Lower lobe of right lung (tissue), 2 donors: ENCODE measurements at regions not wholly inside any gene's neighbourhood (a gene's known extent, or its start where the extent isn't known, plus 50 kb on each side); places are given as distances from the start of the nearest gene placed in this dataset.

Source experiments
- ATAC-seq, 2 donors: fragments of 200-7000 bp; cut with Tn5 transposase; one replicate each; pipeline ENCODE4 v1.9.1; 2020 to 2022; ENCODE audit warnings: mild to moderate bottlenecking in 2 of 2, moderate library complexity in 2 of 2
- DNase-seq: peaks from one replicate; pipeline ENCODE4 v3.0.0-alpha.2; 2020
- H3K27ac ChIP-seq: fragments of 200-600 bp; one replicate; pipeline ENCODE4 v1.8.0; 2022
- H3K27me3 ChIP-seq: fragments of 200-600 bp; one replicate; pipeline ENCODE4 v1.8.0; 2022; ENCODE audit warnings: low read depth
- H3K36me3 ChIP-seq: fragments of 200-600 bp; one replicate; pipeline ENCODE4 v1.8.0; 2022; ENCODE audit warnings: mild to moderate bottlenecking
- H3K4me1 ChIP-seq: fragments of 200-600 bp; one replicate; pipeline ENCODE4 v1.8.0; 2022
- H3K4me3 ChIP-seq: fragments of 200-600 bp; one replicate; pipeline ENCODE4 v1.8.0; 2022; ENCODE audit warnings: mild to moderate bottlenecking
- H3K9me3 ChIP-seq: fragments of 200-600 bp; one replicate; pipeline ENCODE4 v1.8.0; 2022
- CTCF ChIP-seq: fragments of 200-600 bp; IDR thresholded peaks from one replicate; pipeline ENCODE4 v1.8.0; 2022; ENCODE audit warnings: antibody characterized with exemption, mild to moderate bottlenecking
- intact Hi-C: fragments of 100-400 bp; cut with DNase I; formaldehyde crosslinking; loops from one replicate; pipeline ENCODE4 v1.11.0; 2022
- donor health status: DM: no; HTN: yes; CAD: no; lungs with severe emphysema.

- no peak for TF ChIP-seq CTCF
- Histone ChIP-seq H3K36me3 (no peaks in the 10 kb centered on the region), H3K27ac (no peak overlapping the region), H3K27me3 (no peaks in the 10 kb centered on the region), H3K9me3 (no peaks in the 10 kb centered on the region), H3K4me1 (no peaks in the 10 kb centered on the region), H3K4me3 (no peak overlapping the region)
- ATAC-seq, result no peak
- no peak for DNase-seq
- intact Hi-C loops, result no loop called here
Measured at GRCh38 chr2:221006084-221006483, 566.0 kb downstream of the EPHA4 start.

DNA sequence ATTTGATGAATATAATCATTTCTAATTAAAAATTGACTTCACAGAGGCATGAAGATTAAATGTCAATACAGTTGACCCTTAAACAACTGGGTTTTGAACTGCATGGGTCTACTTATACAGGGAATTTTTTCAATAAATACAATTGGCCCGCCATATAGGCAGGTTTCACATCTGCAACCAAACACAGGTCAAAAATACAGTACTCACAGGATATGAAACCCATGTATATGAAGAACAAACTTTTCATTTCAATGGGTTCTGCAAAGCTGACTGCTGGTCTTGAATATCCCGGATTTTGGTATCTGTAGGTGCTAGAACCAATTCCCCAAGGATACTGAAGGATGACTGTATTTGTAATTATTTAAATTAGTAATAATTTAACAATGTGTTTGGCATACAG is 555.6 kb downstream of the EPHA4 start:
- TF ChIP-seq CTCF, result no peak
- DNase-seq (no peak), ATAC-seq (no peak)
- Histone ChIP-seq H3K36me3 (no peaks in the 10 kb centered on the region), H3K4me3 (no peak overlapping the region), H3K4me1 (no peaks in the 10 kb centered on the region), H3K27ac (no peak overlapping the region), H3K9me3 (no peaks in the 10 kb centered on the region), H3K27me3 (no peaks in the 10 kb centered on the region)
- intact Hi-C loops, result no loop called here

- Histone ChIP-seq H3K27me3 (no peaks in the 10 kb centered on the region), H3K27ac (no peak overlapping the region), H3K36me3 (no peaks in the 10 kb centered on the region), H3K4me1 (no peaks in the 10 kb centered on the region), H3K9me3 (no peaks in the 10 kb centered on the region), H3K4me3 (no peak overlapping the region)
- no peak for DNase-seq
- intact Hi-C loops, result no loop called here
- TF ChIP-seq CTCF, result no peak
- no peak for ATAC-seq
Measured at GRCh38 chr2:221018262-221018661, 553.8 kb downstream of the EPHA4 start.

DNA sequence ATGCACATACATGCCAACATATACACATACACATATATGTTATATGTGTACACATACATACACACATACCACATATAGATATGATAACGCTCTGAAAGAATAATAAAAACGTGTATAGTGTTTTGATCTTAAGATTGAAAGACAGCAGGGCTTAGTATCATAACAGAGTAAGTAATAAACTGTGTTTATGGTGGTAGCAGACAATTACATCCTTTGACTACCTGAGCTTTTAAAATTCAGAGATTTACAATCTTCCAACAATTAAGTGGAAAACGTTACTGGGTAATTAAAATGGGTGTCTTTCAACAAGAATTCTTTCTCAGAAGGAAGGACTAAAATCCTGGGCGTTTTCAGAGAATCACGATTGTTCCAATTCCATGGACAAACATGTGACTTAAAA is 552.4 kb downstream of the EPHA4 start:
- TF ChIP-seq CTCF, result no peak
- ATAC-seq, result no peak
- intact Hi-C loops, result no loop called here
- Histone ChIP-seq H3K27ac (no peak overlapping the region), H3K4me3 (no peak overlapping the region), H3K27me3 (no peaks in the 10 kb centered on the region), H3K4me1 (no peaks in the 10 kb centered on the region), H3K9me3 (no peaks in the 10 kb centered on the region), H3K36me3 (no peaks in the 10 kb centered on the region)
- DNase-seq, result no peak

- ATAC-seq (no peak), DNase-seq (no peak)
- intact Hi-C loops, result no loop called here
- H3K27me3 ChIP-seq, result no peaks in the 10 kb centered on the region
- no peak overlapping the region for H3K4me3 ChIP-seq
- no peaks in the 10 kb centered on the region for H3K4me1 ChIP-seq
- no peak for TF ChIP-seq CTCF
- no peaks in the 10 kb centered on the region for H3K36me3 ChIP-seq
- H3K27ac ChIP-seq, result no peak overlapping the region
- H3K9me3 ChIP-seq, result no peaks in the 10 kb centered on the region
Measured at GRCh38 chr2:221022554-221022953, 549.5 kb downstream of the EPHA4 start.

DNA sequence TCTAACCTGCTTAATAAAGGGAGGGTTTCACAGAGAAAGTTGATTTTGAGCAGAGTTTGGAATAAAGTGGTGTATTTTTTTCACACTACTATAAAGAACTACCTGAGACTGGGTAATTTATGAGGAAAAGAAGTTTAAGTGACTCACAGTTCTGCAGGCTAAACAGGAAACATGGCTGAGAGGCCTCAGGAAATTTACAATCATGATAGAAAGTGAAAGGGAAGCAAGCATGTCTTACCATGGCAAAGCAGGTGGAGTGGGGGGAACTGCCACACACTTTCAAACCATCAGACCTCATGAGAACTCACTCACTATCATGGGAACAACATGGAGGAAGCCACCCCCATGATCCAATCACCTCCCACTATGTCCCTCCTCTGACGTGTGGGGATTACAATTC is 546.7 kb downstream of the EPHA4 start:
- no peaks in the 10 kb centered on the region for H3K4me1 ChIP-seq
- DNase-seq, result no peak
- intact Hi-C loops, result no loop called here
- no peaks in the 10 kb centered on the region for H3K9me3 ChIP-seq
- no peak for ATAC-seq
- H3K27ac ChIP-seq, result no peak overlapping the region
- H3K27me3 ChIP-seq, result no peaks in the 10 kb centered on the region
- no peaks in the 10 kb centered on the region for H3K36me3 ChIP-seq
- no peak overlapping the region for H3K4me3 ChIP-seq
- no peak for TF ChIP-seq CTCF
